ENCODE measurements at regions not wholly inside any gene's neighbourhood (a gene's known extent, or its start where the extent isn't known, plus 50 kb on each side); places are given as distances from the start of the nearest gene placed in this dataset.

GRCh38 chr15:94070356-94071295, 160.7 kb upstream of the MCTP2 start:
- TF ChIP-seq POLR2A (IDR thresholded peaks at IDR 0.05; ENCODE audit: low read length) (no peak), GATA1 (IDR thresholded peaks at IDR 0.05; ENCODE audit: low read depth, low read length) (no peak)

Data from erythroblast (primary cell).